ENCODE measurements at regions not wholly inside any gene's neighbourhood (a gene's known extent, or its start where the extent isn't known, plus 50 kb on each side); places are given as distances from the start of the nearest gene placed in this dataset.

DNA sequence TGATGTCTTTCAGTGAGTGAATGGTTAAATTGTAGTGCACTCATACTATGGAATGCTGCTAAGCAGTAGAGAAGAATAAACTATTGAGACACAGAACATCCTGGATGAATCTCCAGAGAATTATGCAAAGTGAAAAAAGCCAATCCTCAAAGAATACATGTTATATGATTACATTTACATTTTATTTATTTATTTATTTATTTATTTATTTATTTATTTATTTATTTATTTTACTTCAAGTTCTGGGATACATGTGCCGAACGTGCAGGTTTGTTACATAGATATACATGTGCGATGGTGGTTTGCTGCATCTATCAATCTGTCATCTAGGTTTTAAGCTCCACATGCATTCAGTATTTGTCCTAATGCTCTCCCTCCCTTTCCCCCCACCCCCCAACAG lies 175.8 kb upstream of the VGLL2 start:
- Histone ChIP-seq H3K27ac (no peak overlapping the region), H3K9me2 (ENCODE audit: insufficient read depth) (no peaks in the 10 kb centered on the region), H4K20me1 (ENCODE audit: insufficient read depth) (no peaks in the 10 kb centered on the region), H3K79me2 (ENCODE audit: insufficient read depth) (no peaks in the 10 kb centered on the region), H3K4me2 (ENCODE audit: unreplicated experiment) (no peak overlapping the region), H3F3A (ENCODE audit: insufficient read depth) (no peaks in the 10 kb centered on the region), H3K4me1 (ENCODE audit: insufficient read depth) (no peaks in the 10 kb centered on the region), H3K36me3 (ENCODE audit: low read depth) (no peaks in the 10 kb centered on the region), H3K9me3 (ENCODE audit: low read depth) (no peaks in the 10 kb centered on the region), H2AFZ (no peak overlapping the region), H3K27me3 (replicated peaks; ENCODE audit: insufficient read depth) (no peaks in the 10 kb centered on the region), H3K9ac (no peak overlapping the region), H3K4me3 (no peak overlapping the region)
- 87 to 89% methylated on average over 3 of the region's 3 CpGs for WGBS, 2 experiments (ENCODE audit: low coverage in 1 of 2, low lambda C conversion rate in 2 of 2, missing lambda C conversion rate in 2 of 2)
- TF ChIP-seq EZH2phosphoT487 (IDR thresholded peaks at IDR 0.05; ENCODE audit: insufficient read depth, low read depth): no peak
- no peak for TF ChIP-seq EZH2 (IDR thresholded peaks at IDR 0.05; ENCODE audit: insufficient read depth, poor library complexity, severe bottlenecking)
- in situ Hi-C loops (cut with MboI): no loop called here
- no peak for DNase-seq

GRCh38 chr6:117110146-117110545 lies 155.2 kb upstream of the VGLL2 start:
- Histone ChIP-seq H2AFZ (no peak overlapping the region), H3K4me1 (ENCODE audit: insufficient read depth) (no peaks in the 10 kb centered on the region), H3K27ac (no peak overlapping the region), H4K20me1 (ENCODE audit: insufficient read depth) (no peaks in the 10 kb centered on the region), H3K9me3 (ENCODE audit: low read depth) (no peaks in the 10 kb centered on the region), H3K9me2 (ENCODE audit: insufficient read depth) (no peaks in the 10 kb centered on the region), H3K36me3 (ENCODE audit: low read depth) (no peaks in the 10 kb centered on the region), H3K4me3 (no peak overlapping the region), H3K9ac (no peak overlapping the region), H3K4me2 (ENCODE audit: unreplicated experiment) (no peak overlapping the region), H3K27me3 (replicated peaks; ENCODE audit: insufficient read depth) (no peaks in the 10 kb centered on the region), H3K79me2 (ENCODE audit: insufficient read depth) (no peaks in the 10 kb centered on the region), H3F3A (ENCODE audit: insufficient read depth) (no peaks in the 10 kb centered on the region)
- WGBS, 2 experiments (ENCODE audit: low coverage in 1 of 2, low lambda C conversion rate in 2 of 2, missing lambda C conversion rate in 2 of 2): 28 to 46% methylated on average over 1 of the region's 1 CpG
- in situ Hi-C loops (cut with MboI): no loop called here
- TF ChIP-seq EZH2 (IDR thresholded peaks at IDR 0.05; ENCODE audit: insufficient read depth, poor library complexity, severe bottlenecking) (no peak), EZH2phosphoT487 (IDR thresholded peaks at IDR 0.05; ENCODE audit: insufficient read depth, low read depth) (no peak)
- DNase-seq: no peak

DNA sequence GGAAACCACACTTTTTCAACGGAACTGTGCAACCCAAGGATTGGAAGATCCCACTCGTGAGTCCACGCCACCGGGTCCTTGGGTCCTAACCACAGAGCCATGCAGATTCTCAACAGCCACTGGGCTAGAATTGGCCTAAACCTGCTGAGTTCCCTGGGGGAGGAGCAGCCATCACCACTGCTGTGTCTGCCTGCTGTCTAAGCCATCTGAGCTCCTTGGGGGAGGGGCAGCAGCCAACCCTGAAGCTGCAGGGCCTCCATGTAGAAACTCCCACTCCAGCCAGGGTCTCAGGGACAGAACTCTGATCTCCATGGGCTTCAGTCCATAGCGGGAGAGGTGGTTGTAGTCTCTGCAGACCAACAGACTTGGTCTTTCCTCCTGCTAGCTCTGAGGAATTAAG lies 154.6 kb upstream of the VGLL2 start:
- H3F3A ChIP-seq (ENCODE audit: insufficient read depth): no peaks in the 10 kb centered on the region
- 27 to 31% methylated on average over 5 of the region's 5 CpGs for WGBS, 2 experiments (ENCODE audit: low coverage in 1 of 2, low lambda C conversion rate in 2 of 2, missing lambda C conversion rate in 2 of 2)

DNA sequence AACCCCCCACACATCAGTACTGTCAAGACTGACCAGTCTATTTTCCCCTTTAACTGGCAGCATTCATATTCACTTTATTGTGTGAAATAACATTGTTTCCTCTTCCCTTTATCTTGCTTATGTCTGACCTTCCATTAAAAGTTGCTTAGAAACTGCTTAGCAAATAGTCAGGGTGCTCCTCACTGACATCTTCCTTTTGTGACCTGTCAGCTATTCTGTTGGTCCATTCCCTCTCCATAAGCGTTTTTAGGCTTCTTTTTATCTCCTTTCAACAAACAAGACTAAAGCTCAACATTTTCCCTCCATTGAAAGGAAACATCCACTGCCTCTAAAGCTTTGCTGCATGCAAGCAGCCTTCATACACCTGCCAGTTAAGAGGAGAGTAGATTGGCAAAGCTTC lies 147.7 kb upstream of the VGLL2 start:
- TF ChIP-seq EZH2phosphoT487 (IDR thresholded peaks at IDR 0.05; ENCODE audit: insufficient read depth, low read depth): no peak
- no peak for TF ChIP-seq EZH2 (IDR thresholded peaks at IDR 0.05; ENCODE audit: insufficient read depth, poor library complexity, severe bottlenecking)
- 5 to 14% methylated on average over 1 of the region's 1 CpG for WGBS, 2 experiments (ENCODE audit: low coverage in 1 of 2, low lambda C conversion rate in 2 of 2, missing lambda C conversion rate in 2 of 2)
- in situ Hi-C loops (cut with MboI): no loop called here

More for the DNA sequence above, 154.6 kb upstream of the VGLL2 start:
- Histone ChIP-seq H3K4me1 (ENCODE audit: insufficient read depth) (no peaks in the 10 kb centered on the region), H2AFZ (no peak overlapping the region), H3K4me3 (no peak overlapping the region), H3K79me2 (ENCODE audit: insufficient read depth) (no peaks in the 10 kb centered on the region), H4K20me1 (ENCODE audit: insufficient read depth) (no peaks in the 10 kb centered on the region), H3K4me2 (ENCODE audit: unreplicated experiment) (no peak overlapping the region), H3K36me3 (ENCODE audit: low read depth) (no peaks in the 10 kb centered on the region), H3K27me3 (replicated peaks; ENCODE audit: insufficient read depth) (no peaks in the 10 kb centered on the region), H3K9me2 (ENCODE audit: insufficient read depth) (no peaks in the 10 kb centered on the region), H3K9ac (no peak overlapping the region), H3K27ac (no peak overlapping the region), H3K9me3 (ENCODE audit: low read depth) (no peaks in the 10 kb centered on the region)
- no peak for TF ChIP-seq EZH2phosphoT487 (IDR thresholded peaks at IDR 0.05; ENCODE audit: insufficient read depth, low read depth)
- no peak for TF ChIP-seq EZH2 (IDR thresholded peaks at IDR 0.05; ENCODE audit: insufficient read depth, poor library complexity, severe bottlenecking)
- DNase-seq: no peak
- in situ Hi-C loops (cut with MboI): no loop called here

DNA sequence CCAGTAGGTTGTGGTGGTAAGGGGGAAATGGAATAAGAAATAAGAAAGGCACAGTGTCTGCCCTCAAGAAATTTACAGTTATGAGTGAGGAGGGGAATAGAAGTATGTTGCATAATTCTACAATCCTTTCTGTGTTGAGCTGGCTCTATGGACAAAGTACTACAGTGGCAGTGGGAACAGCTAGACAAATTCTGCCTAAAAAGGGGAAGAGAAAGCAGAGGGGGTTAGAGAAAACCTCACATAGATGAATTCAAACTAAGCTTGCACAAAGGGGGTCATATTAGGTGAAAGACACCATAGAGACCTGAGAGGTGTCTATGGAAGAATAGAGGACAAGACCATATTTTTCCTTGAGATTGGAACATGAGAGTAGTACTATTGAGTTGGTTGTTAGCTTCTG lies 146.9 kb upstream of the VGLL2 start:
- H3K4me2 ChIP-seq (ENCODE audit: unreplicated experiment): no peak overlapping the region
- H3K9ac ChIP-seq: no peak overlapping the region
- no peak overlapping the region for H2AFZ ChIP-seq
- no peaks in the 10 kb centered on the region for H3K27me3 ChIP-seq (replicated peaks; ENCODE audit: insufficient read depth)
- in situ Hi-C loops (cut with MboI): no loop called here
- H3K9me2 ChIP-seq (ENCODE audit: insufficient read depth): no peaks in the 10 kb centered on the region
- H3F3A ChIP-seq (ENCODE audit: insufficient read depth): no peaks in the 10 kb centered on the region
- TF ChIP-seq EZH2phosphoT487 (IDR thresholded peaks at IDR 0.05; ENCODE audit: insufficient read depth, low read depth): no peak
- TF ChIP-seq EZH2 (IDR thresholded peaks at IDR 0.05; ENCODE audit: insufficient read depth, poor library complexity, severe bottlenecking): no peak
- no peaks in the 10 kb centered on the region for H3K4me1 ChIP-seq (ENCODE audit: insufficient read depth)
- H3K27ac ChIP-seq: no peak overlapping the region
- no peak overlapping the region for H3K4me3 ChIP-seq
- no peak for DNase-seq
- no peaks in the 10 kb centered on the region for H3K36me3 ChIP-seq (ENCODE audit: low read depth)
- H3K79me2 ChIP-seq (ENCODE audit: insufficient read depth): no peaks in the 10 kb centered on the region
- no peaks in the 10 kb centered on the region for H4K20me1 ChIP-seq (ENCODE audit: insufficient read depth)
- H3K9me3 ChIP-seq (ENCODE audit: low read depth): no peaks in the 10 kb centered on the region

More for the DNA sequence above, 147.7 kb upstream of the VGLL2 start:
- Histone ChIP-seq H3K9me2 (ENCODE audit: insufficient read depth) (no peaks in the 10 kb centered on the region), H3K4me1 (ENCODE audit: insufficient read depth) (no peaks in the 10 kb centered on the region), H3K9ac (no peak overlapping the region), H3K79me2 (ENCODE audit: insufficient read depth) (no peaks in the 10 kb centered on the region), H3K27ac (no peak overlapping the region), H2AFZ (no peak overlapping the region), H3K36me3 (ENCODE audit: low read depth) (no peaks in the 10 kb centered on the region), H4K20me1 (ENCODE audit: insufficient read depth) (no peaks in the 10 kb centered on the region), H3K9me3 (ENCODE audit: low read depth) (no peaks in the 10 kb centered on the region), H3K4me2 (ENCODE audit: unreplicated experiment) (no peak overlapping the region), H3K27me3 (replicated peaks; ENCODE audit: insufficient read depth) (no peaks in the 10 kb centered on the region), H3F3A (ENCODE audit: insufficient read depth) (no peaks in the 10 kb centered on the region), H3K4me3 (no peak overlapping the region)
- DNase-seq: no peak
